ENCODE measurements at regions not wholly inside any gene's neighbourhood (a gene's known extent, or its start where the extent isn't known, plus 50 kb on each side); places are given as distances from the start of the nearest gene placed in this dataset.

DNA sequence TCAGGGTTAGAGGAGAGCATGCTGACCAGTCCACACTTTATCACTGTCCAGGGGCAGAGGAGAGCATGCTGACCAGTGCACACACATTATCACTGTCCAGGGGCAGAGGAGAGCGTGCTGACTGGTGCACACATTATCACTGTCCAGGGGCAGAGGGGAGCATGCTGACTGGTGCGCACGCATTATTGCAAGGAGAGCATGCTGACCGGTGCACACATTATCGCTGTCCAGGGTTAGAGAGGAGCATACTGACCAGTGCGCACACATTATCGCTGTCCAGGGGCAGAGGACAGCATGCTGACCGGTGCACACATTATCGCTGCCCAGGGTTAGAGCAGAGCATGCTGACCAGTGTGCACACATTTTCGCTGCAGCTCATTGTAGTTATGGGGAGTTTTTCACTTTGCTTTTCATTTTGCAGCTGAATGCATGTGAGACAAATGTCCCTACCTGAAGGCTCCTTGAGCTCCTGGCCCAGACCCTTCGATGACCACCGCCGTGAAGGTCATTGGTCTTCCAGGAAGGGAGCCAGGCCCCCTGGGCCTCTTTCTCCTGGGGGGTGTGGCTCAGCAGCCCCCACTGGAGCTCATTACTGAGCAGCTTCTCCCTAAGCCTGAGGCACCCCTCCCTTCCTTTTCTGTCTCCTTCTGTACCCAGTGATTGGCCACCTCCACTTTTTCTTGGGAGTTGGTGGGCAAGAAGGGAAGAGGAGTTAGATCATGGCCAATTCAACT, 178.8 kb upstream of the AFDN start:
- TF ChIP-seq CTCF (IDR thresholded peaks at IDR 0.05) (no peak), POLR2A (IDR thresholded peaks at IDR 0.05) (no peak)

All from lower leg skin (tissue), 3 donors.